ENCODE measurements at regions not wholly inside any gene's neighbourhood (a gene's known extent, or its start where the extent isn't known, plus 50 kb on each side); places are given as distances from the start of the nearest gene placed in this dataset.
"Not testable (repeated sequence)": the region's sequence is repeated elsewhere in the genome, so short reads cannot be mapped to it uniquely, and the experiment has no call there.

- no peaks in the 10 kb centered on the region for H3K79me2 ChIP-seq (ENCODE audit: insufficient read depth, low read length)
- intact Hi-C loops (cut with micrococcal nuclease): no loop called here
- H3K4me1 ChIP-seq (ENCODE audit: control insufficient read depth in 1 of 2, insufficient read depth in 2 of 2, low read length in 2 of 2): peaks cover 0 to 11% of the 10 kb centered on the region in 2 experiments; a peak in 2 of 4 replicates
- H3K27me3 ChIP-seq (ENCODE audit: insufficient read depth, low read length): no peaks in the 10 kb centered on the region
- H3K4me2 ChIP-seq (ENCODE audit: low read length): no peak overlapping the region
- H3K9ac ChIP-seq (ENCODE audit: low read length): no peak overlapping the region
- H3K36me3 ChIP-seq (ENCODE audit: control insufficient read depth in 1 of 2, insufficient read depth in 2 of 2, low read length in 2 of 2): no peaks in the 10 kb centered on the region
- H3K4me3 ChIP-seq (replicated peaks in 1 of 2; ENCODE audit: low read depth in 1 of 2, low read length in 2 of 2): no peak overlapping the region
- TF ChIP-seq ATF3 (IDR thresholded peaks at IDR 0.05) (no peak), JUND (IDR thresholded peaks at IDR 0.05) (no peak), SP1 (IDR thresholded peaks at IDR 0.05; ENCODE audit: low read depth) (no peak), ZBTB33 (IDR thresholded peaks at IDR 0.05; ENCODE audit: extremely low read depth, insufficient replicate concordance, low read length) (no peak), ELF1 (IDR thresholded peaks at IDR 0.05; ENCODE audit: borderline replicate concordance, low read depth) (no peak), POLR2AphosphoS5 (IDR thresholded peaks at IDR 0.05; ENCODE audit: low read depth, low read length) (no peak), CEBPB (IDR thresholded peaks at IDR 0.05; ENCODE audit: low read depth) (no peak), EZH2phosphoT487 (IDR thresholded peaks at IDR 0.05; ENCODE audit: borderline replicate concordance) (no peak), TCF7L2 (IDR thresholded peaks at IDR 0.05; ENCODE audit: borderline replicate concordance, extremely low read depth, insufficient read depth, insufficient read length) (no peak), SIN3A (IDR thresholded peaks at IDR 0.05; ENCODE audit: low read depth) (no peak), YY1 (IDR thresholded peaks at IDR 0.05; ENCODE audit: extremely low read depth, insufficient replicate concordance, low read depth, low read length) (no peak), SRF (IDR thresholded peaks at IDR 0.05; ENCODE audit: low read depth) (no peak)
- no peak for ATAC-seq
- no peaks in the 10 kb centered on the region for H3K9me2 ChIP-seq (ENCODE audit: insufficient read depth)
- ChIA-PET RAD21 (ENCODE audit: low non-redundant PET in 1 of 2, low total read pairs in 2 of 2, uncharacterized antibody in 2 of 2, unreplicated experiment in 2 of 2) (no interaction called here), CTCF (no interaction called here), POLR2A (no interaction called here)
- H3K9me3 ChIP-seq (ENCODE audit: control insufficient read depth in 1 of 2, insufficient read depth in 1 of 2, low read depth in 1 of 2, low read length in 2 of 2): no peaks in the 10 kb centered on the region
- H3K27ac ChIP-seq (ENCODE audit: low read depth, low read length): no peak overlapping the region
- no peak overlapping the region for H2AFZ ChIP-seq (ENCODE audit: low read depth, low read length, poor library complexity, severe bottlenecking)
- no peak for DNase-seq (ENCODE audit: low read depth, low spot score)
- no peaks in the 10 kb centered on the region for H4K20me1 ChIP-seq (ENCODE audit: insufficient read depth)
- no TSS peak for BruUV-seq (replicated peaks)
Measured at GRCh38 chr3:193822492-193823212, 229.6 kb downstream of the OPA1 start.

- POLR2A ChIA-PET; H2AFZ ChIP-seq (ENCODE audit: low read depth, low read length, poor library complexity, severe bottlenecking); H3K36me3 ChIP-seq (ENCODE audit: control insufficient read depth in 1 of 2, insufficient read depth in 2 of 2, low read length in 2 of 2); H4K20me1 ChIP-seq (ENCODE audit: insufficient read depth); BruUV-seq (replicated peaks); H3K27me3 ChIP-seq (ENCODE audit: insufficient read depth, low read length); H3K4me2 ChIP-seq (ENCODE audit: low read length); DNase-seq (ENCODE audit: low read depth, low spot score); H3K9me2 ChIP-seq (ENCODE audit: insufficient read depth); H3K27ac ChIP-seq (ENCODE audit: low read depth, low read length); H3K4me3 ChIP-seq (replicated peaks in 1 of 2; ENCODE audit: low read depth in 1 of 2, low read length in 2 of 2); intact Hi-C loops (cut with micrococcal nuclease); H3K79me2 ChIP-seq (ENCODE audit: insufficient read depth, low read length); ATAC-seq; H3K9me3 ChIP-seq (ENCODE audit: control insufficient read depth in 1 of 2, insufficient read depth in 1 of 2, low read depth in 1 of 2, low read length in 2 of 2); RAD21 ChIA-PET (ENCODE audit: low non-redundant PET in 1 of 2, low total read pairs in 2 of 2, uncharacterized antibody in 2 of 2, unreplicated experiment in 2 of 2); H3K9ac ChIP-seq (ENCODE audit: low read length); CTCF ChIA-PET: not testable (repeated sequence)
- peaks cover 3 to 16% of the 10 kb centered on the region in 2 experiments for H3K4me1 ChIP-seq (ENCODE audit: control insufficient read depth in 1 of 2, insufficient read depth in 2 of 2, low read length in 2 of 2)
Measured at GRCh38 chr3:193823213-193823605, 230.2 kb downstream of the OPA1 start.
